ENCODE measurements at regions not wholly inside any gene's neighbourhood (a gene's known extent, or its start where the extent isn't known, plus 50 kb on each side); places are given as distances from the start of the nearest gene placed in this dataset.

- no peak for TF ChIP-seq CTCF (IDR thresholded peaks at IDR 0.05)
- ATAC-seq (no peak), DNase-seq (no peak)
- Histone ChIP-seq H3K4me3 (no peak overlapping the region), H3K9me3 (no peaks in the 10 kb centered on the region), H3K36me3 (ENCODE audit: low read depth) (no peaks in the 10 kb centered on the region), H3K4me1 (ENCODE audit: low read depth) (no peaks in the 10 kb centered on the region)
- intact Hi-C loops (cut with DNase I, micrococcal nuclease): no loop called here
Measured at GRCh38 chr3:118480101-118480860, 554.4 kb downstream of the IGSF11 start.

- no peak for TF ChIP-seq CTCF (IDR thresholded peaks at IDR 0.05)
- H3K4me1 ChIP-seq (ENCODE audit: low read depth): no peaks in the 10 kb centered on the region
- DNase-seq (no peak), ATAC-seq (no peak)
- intact Hi-C loops (cut with DNase I, micrococcal nuclease): no loop called here
- H3K4me3 ChIP-seq: no peak overlapping the region
- H3K9me3 ChIP-seq: no peaks in the 10 kb centered on the region
- no peaks in the 10 kb centered on the region for H3K36me3 ChIP-seq (ENCODE audit: low read depth)
Measured at GRCh38 chr3:118485693-118486092, 549.0 kb downstream of the IGSF11 start.

- TF ChIP-seq CTCF (IDR thresholded peaks at IDR 0.05): no peak
- no peak overlapping the region for H3K4me3 ChIP-seq
- ATAC-seq (no peak), DNase-seq (no peak)
- H3K36me3 ChIP-seq (ENCODE audit: low read depth): no peaks in the 10 kb centered on the region
- H3K4me1 ChIP-seq (ENCODE audit: low read depth): no peaks in the 10 kb centered on the region
- intact Hi-C loops (cut with DNase I, micrococcal nuclease): no loop called here
- no peaks in the 10 kb centered on the region for H3K9me3 ChIP-seq
Measured at GRCh38 chr3:118487734-118488133, 546.9 kb downstream of the IGSF11 start.

- ATAC-seq (no peak), DNase-seq (no peak)
- no peak for TF ChIP-seq CTCF (IDR thresholded peaks at IDR 0.05)
- no peaks in the 10 kb centered on the region for H3K36me3 ChIP-seq (ENCODE audit: low read depth)
- H3K4me1 ChIP-seq (ENCODE audit: low read depth): no peaks in the 10 kb centered on the region
- no peak overlapping the region for H3K4me3 ChIP-seq
- no peaks in the 10 kb centered on the region for H3K9me3 ChIP-seq
- intact Hi-C loops (cut with DNase I, micrococcal nuclease): no loop called here
Measured at GRCh38 chr3:118488732-118489131, 545.9 kb downstream of the IGSF11 start.

- Histone ChIP-seq H3K4me3 (no peak overlapping the region), H3K4me1 (ENCODE audit: low read depth) (no peaks in the 10 kb centered on the region), H3K36me3 (ENCODE audit: low read depth) (no peaks in the 10 kb centered on the region), H3K9me3 (no peaks in the 10 kb centered on the region)
- DNase-seq: no peak
- no peak for TF ChIP-seq CTCF (IDR thresholded peaks at IDR 0.05)
- intact Hi-C loops (cut with DNase I, micrococcal nuclease): no loop called here
- ATAC-seq: no peak
Measured at GRCh38 chr3:118495206-118495605, 539.4 kb downstream of the IGSF11 start.

GRCh38 chr3:118497274-118497673 lies 537.4 kb downstream of the IGSF11 start:
- Histone ChIP-seq H3K4me1 (ENCODE audit: low read depth) (no peaks in the 10 kb centered on the region), H3K9me3 (no peaks in the 10 kb centered on the region), H3K4me3 (no peak overlapping the region), H3K36me3 (ENCODE audit: low read depth) (no peaks in the 10 kb centered on the region)
- intact Hi-C loops (cut with DNase I, micrococcal nuclease): no loop called here
- DNase-seq (no peak), ATAC-seq (no peak)
- TF ChIP-seq CTCF (IDR thresholded peaks at IDR 0.05): no peak
